KMS-11 (cell line): ENCODE measurements at regions not wholly inside any gene's neighbourhood (a gene's known extent, or its start where the extent isn't known, plus 50 kb on each side); places are given as distances from the start of the nearest gene placed in this dataset.

Source experiments
- H2AFZ ChIP-seq: fragments of 200-600 bp; sonication (generic); 2 replicates; pipeline ENCODE4 v1.6.1; 2016; ENCODE audit warnings: antibody characterized with exemption, mixed run types, low read depth
- H3K27ac ChIP-seq: fragments of 200-600 bp; sonication (generic); 2 replicates; pipeline ENCODE4 v1.6.1; 2016; ENCODE audit warnings: mild to moderate bottlenecking, mixed run types
- H3K27me3 ChIP-seq: fragments of 200-600 bp; sonication (generic); 2 replicates; pipeline ENCODE4 v1.6.1; 2017; ENCODE audit warnings: mild to moderate bottlenecking, low read depth, mixed run types, moderate library complexity; ENCODE audit not compliant: insufficient read depth
- H3K36me3 ChIP-seq: fragments of 200-600 bp; sonication (generic); 2 replicates; pipeline ENCODE4 v1.6.1; 2017; ENCODE audit warnings: mild to moderate bottlenecking, mixed run types; ENCODE audit not compliant: insufficient read depth
- H3K4me1 ChIP-seq: fragments of 200-600 bp; sonication (generic); 2 replicates; pipeline ENCODE4 v1.6.1; 2016; ENCODE audit warnings: mild to moderate bottlenecking, low read depth, mixed run types; ENCODE audit not compliant: poor library complexity, severe bottlenecking
- H3K4me2 ChIP-seq: fragments of 200-600 bp; sonication (generic); 2 replicates; pipeline ENCODE4 v1.7.0; 2016; ENCODE audit warnings: mild to moderate bottlenecking, mixed run types
- H3K4me3 ChIP-seq: fragments of 200-600 bp; sonication (generic); IDR thresholded peaks from 2 replicates; pipeline ENCODE4 v1.6.1; 2017; ENCODE audit warnings: low read depth, low read length, mixed read lengths; ENCODE audit not compliant: insufficient read depth
- H3K79me2 ChIP-seq: fragments of 200-600 bp; sonication (generic); 2 replicates; pipeline ENCODE4 v1.6.1; 2016; ENCODE audit warnings: low read depth, mixed run types; ENCODE audit not compliant: insufficient read depth
- H3K9ac ChIP-seq: fragments of 200-600 bp; sonication (generic); 2 replicates; pipeline ENCODE4 v1.6.1; 2016; ENCODE audit warnings: mild to moderate bottlenecking, mixed run types
- H4K20me1 ChIP-seq: fragments of 200-600 bp; sonication (generic); 2 replicates; pipeline ENCODE4 v1.6.1; 2016; ENCODE audit warnings: mild to moderate bottlenecking, mixed run types; ENCODE audit not compliant: insufficient read depth
- CTCF ChIP-seq: fragments of 200-600 bp; sonication (generic); conservative IDR thresholded peaks from 2 replicates; pipeline ENCODE4 v1.6.1; 2017; ENCODE audit warnings: low read depth, mild to moderate bottlenecking, antibody characterized with exemption, low read length, moderate library complexity, mixed read lengths

- no peak overlapping the region for H3K4me3 ChIP-seq
- H2AFZ ChIP-seq, result no peak overlapping the region
- H3K9ac ChIP-seq, result no peak overlapping the region
- no peaks in the 10 kb centered on the region for H3K36me3 ChIP-seq
- no peaks in the 10 kb centered on the region for H3K27me3 ChIP-seq
- no peak overlapping the region for H3K27ac ChIP-seq
- H4K20me1 ChIP-seq, result no peaks in the 10 kb centered on the region
- H3K4me2 ChIP-seq, result no peak overlapping the region
- H3K4me1 ChIP-seq, result no peaks in the 10 kb centered on the region
- H3K79me2 ChIP-seq, result no peaks in the 10 kb centered on the region
- TF ChIP-seq CTCF, result no peak
Measured at GRCh38 chr1:104807590-104807989, 1057.9 kb downstream of the AMY1C start.

GRCh38 chr1:104825401-104825800 lies 1075.7 kb downstream of the AMY1C start:
- no peak for TF ChIP-seq CTCF
- no peaks in the 10 kb centered on the region for H4K20me1 ChIP-seq
- H3K4me3 ChIP-seq, result no peak overlapping the region
- H3K4me1 ChIP-seq, result no peaks in the 10 kb centered on the region
- H3K36me3 ChIP-seq, result no peaks in the 10 kb centered on the region
- no peak overlapping the region for H3K4me2 ChIP-seq
- no peaks in the 10 kb centered on the region for H3K27me3 ChIP-seq
- no peak overlapping the region for H3K27ac ChIP-seq
- H3K9ac ChIP-seq, result no peak overlapping the region
- no peaks in the 10 kb centered on the region for H3K79me2 ChIP-seq
- no peak overlapping the region for H2AFZ ChIP-seq

GRCh38 chr1:104830534-104830933 lies 1080.8 kb downstream of the AMY1C start:
- H3K4me3 ChIP-seq, result no peak overlapping the region
- H2AFZ ChIP-seq, result no peak overlapping the region
- H3K4me2 ChIP-seq, result no peak overlapping the region
- H3K9ac ChIP-seq, result no peak overlapping the region
- no peaks in the 10 kb centered on the region for H3K79me2 ChIP-seq
- no peaks in the 10 kb centered on the region for H3K4me1 ChIP-seq
- TF ChIP-seq CTCF, result no peak
- H3K36me3 ChIP-seq, result no peaks in the 10 kb centered on the region
- H3K27me3 ChIP-seq, result no peaks in the 10 kb centered on the region
- no peak overlapping the region for H3K27ac ChIP-seq
- no peaks in the 10 kb centered on the region for H4K20me1 ChIP-seq

- H3K4me1 ChIP-seq, result no peaks in the 10 kb centered on the region
- no peak overlapping the region for H3K27ac ChIP-seq
- no peaks in the 10 kb centered on the region for H3K79me2 ChIP-seq
- TF ChIP-seq CTCF, result no peak
- H2AFZ ChIP-seq, result no peak overlapping the region
- H3K27me3 ChIP-seq, result no peaks in the 10 kb centered on the region
- no peak overlapping the region for H3K4me2 ChIP-seq
- no peaks in the 10 kb centered on the region for H4K20me1 ChIP-seq
- H3K36me3 ChIP-seq, result no peaks in the 10 kb centered on the region
- H3K4me3 ChIP-seq, result no peak overlapping the region
- H3K9ac ChIP-seq, result no peak overlapping the region
Measured at GRCh38 chr1:104852151-104852550, 1102.5 kb downstream of the AMY1C start.

- Histone ChIP-seq H3K27me3 (no peaks in the 10 kb centered on the region), H3K27ac (no peak overlapping the region), H3K4me1 (no peaks in the 10 kb centered on the region), H2AFZ (no peak overlapping the region), H3K36me3 (no peaks in the 10 kb centered on the region), H3K4me3 (no peak overlapping the region), H3K4me2 (no peak overlapping the region), H4K20me1 (no peaks in the 10 kb centered on the region), H3K9ac (no peak overlapping the region), H3K79me2 (no peaks in the 10 kb centered on the region)
- no peak for TF ChIP-seq CTCF
Measured at GRCh38 chr1:104853276-104853675, 1103.6 kb downstream of the AMY1C start.
